CD4-positive, alpha-beta T cell (primary cell): ENCODE measurements at regions not wholly inside any gene's neighbourhood (a gene's known extent, or its start where the extent isn't known, plus 50 kb on each side); places are given as distances from the start of the nearest gene placed in this dataset.
A peak's percentile ranks its signal among the peaks of the same experiment; 100 is the strongest.

ENCODE experiments used
- ATAC-seq: fragments of 200-7000 bp; cut with Tn5 transposase; one replicate; pipeline ENCODE4 v1.10.0; 2022; ENCODE audit warnings: mild to moderate bottlenecking; ENCODE audit not compliant: poor library complexity
- CTCF ChIA-PET: fragments of 350-600 bp; sonication (Branson Sonifier 250); formaldehyde crosslinking; loops from one replicate; lab custom pipeline; 2021; ENCODE audit warnings: antibody characterized with exemption, inconsistent platforms; lab: Charles Lee
- POLR2A ChIA-PET: fragments of 350-600 bp; sonication (Branson Sonifier 250); formaldehyde crosslinking; loops from one replicate; lab custom pipeline; 2021; ENCODE audit warnings: antibody characterized with exemption, inconsistent platforms; lab: Charles Lee
- DNase-seq, 14 experiments: peaks; one replicate each; pipeline ENCODE4 v3.0.0-alpha.2; 2013 to 2020; ENCODE audit warnings: mixed read lengths in 2 of 14
- H3K27ac ChIP-seq, 2 donors: one replicate each; pipeline versions ENCODE4 v1.5.1 to v1.7.0; 2013; ENCODE audit warnings: low read length in 2 of 2, low read depth in 1 of 2, mild to moderate bottlenecking in 1 of 2
- H3K27me3 ChIP-seq, 2 experiments: 1 replicate in 1 of 2; 2 replicates in 1 of 2; pipeline versions ENCODE4 v1.6.1 to v1.7.0; 2013; ENCODE audit warnings: low read length in 2 of 2, control low read depth in 1 of 2, mild to moderate bottlenecking in 1 of 2, moderate library complexity in 1 of 2; ENCODE audit not compliant: insufficient read depth in 2 of 2, control insufficient read depth in 1 of 2
- H3K36me3 ChIP-seq: one replicate; pipeline ENCODE4 v1.6.1; 2013; ENCODE audit warnings: low read length, control low read depth; ENCODE audit not compliant: insufficient read depth
- H3K4me1 ChIP-seq: one replicate; pipeline ENCODE4 v1.6.1; 2013; ENCODE audit warnings: low read length, control low read depth; ENCODE audit not compliant: insufficient read depth
- H3K4me3 ChIP-seq: one replicate; pipeline ENCODE4 v1.5.1; 2013; ENCODE audit warnings: mild to moderate bottlenecking, low read length, moderate library complexity
- H3K9me3 ChIP-seq, 2 experiments: 1 replicate in 1 of 2; 2 replicates in 1 of 2; pipeline versions ENCODE4 v1.6.1 to v1.7.0; 2013; ENCODE audit warnings: low read length in 2 of 2, mild to moderate bottlenecking in 2 of 2, control low read depth in 1 of 2, moderate library complexity in 1 of 2; ENCODE audit not compliant: control insufficient read depth in 1 of 2, insufficient read depth in 1 of 2
- H3K27ac Mint-ChIP-seq: one replicate; pipeline ENCODE4 v1.8.0; 2020; ENCODE audit warnings: mixed read lengths
- H3K27me3 Mint-ChIP-seq: one replicate; pipeline ENCODE4 v1.8.0; 2021; ENCODE audit warnings: mixed read lengths
- H3K36me3 Mint-ChIP-seq: one replicate; pipeline ENCODE4 v1.8.0; 2021; ENCODE audit warnings: low read depth, mixed read lengths
- H3K4me1 Mint-ChIP-seq: one replicate; pipeline ENCODE4 v1.8.0; 2021; ENCODE audit warnings: low read depth, mixed read lengths
- H3K4me3 Mint-ChIP-seq: one replicate; pipeline ENCODE4 v1.8.0; 2020; ENCODE audit warnings: mild to moderate bottlenecking, mixed read lengths
- H3K9me3 Mint-ChIP-seq: one replicate; pipeline ENCODE4 v1.8.0; 2020; ENCODE audit warnings: mixed read lengths
- intact Hi-C, 2 experiments: fragments of 100-400 bp; cut with DNase I in 1 of 2; cut with micrococcal nuclease in 1 of 2; formaldehyde crosslinking; loops; one replicate each; pipeline versions ENCODE4 v1.15.1 to v1.9.0; 2023 to 2025; cut with DNase I, micrococcal nuclease
- TF ChIP-seq, protein P1 (sequence below): fragments of 200-600 bp; IDR thresholded peaks from one replicate; pipeline ENCODE4 v1.8.0; 2022; ENCODE audit warnings: antibody characterized with exemption, mild to moderate bottlenecking

DNA sequence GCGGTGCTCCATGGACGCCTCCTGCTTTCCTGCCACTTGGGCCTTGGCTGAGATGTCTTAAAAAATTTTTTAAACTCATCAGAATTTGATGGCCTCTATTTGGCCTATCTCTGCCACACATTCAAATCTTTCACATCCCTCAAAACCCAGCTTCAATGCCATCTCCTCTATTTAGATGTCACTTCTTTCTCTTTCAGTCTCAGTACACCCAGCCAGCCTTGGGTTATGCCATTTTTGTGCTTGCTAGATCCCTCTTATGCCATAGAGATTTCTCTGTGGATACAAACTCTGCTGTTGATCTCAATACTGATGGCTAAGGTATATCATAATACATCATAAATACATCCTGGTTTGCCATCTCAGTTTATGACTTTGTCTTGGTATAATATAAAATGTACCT lies 222.3 kb upstream of the TPRG1 start:
- intact Hi-C loops = no loop called here
- peaks cover 13% of the 10 kb centered on the region for H3K4me1 ChIP-seq
- no peak for DNase-seq
- H3K4me3 Mint-ChIP-seq = no peak overlapping the region
- no peaks in the 10 kb centered on the region for H3K27me3 ChIP-seq
- ChIA-PET CTCF (no interaction called here), POLR2A (no interaction called here)
- H3K4me3 ChIP-seq = no peak overlapping the region
- H3K27ac ChIP-seq = no peak overlapping the region
- no peaks in the 10 kb centered on the region for H3K36me3 ChIP-seq
- no peaks in the 10 kb centered on the region for H3K9me3 Mint-ChIP-seq
- peaks cover 31% of the 10 kb centered on the region for H3K27me3 Mint-ChIP-seq
- H3K9me3 ChIP-seq = no peaks in the 10 kb centered on the region
- H3K27ac Mint-ChIP-seq = no peak overlapping the region
- no peak for ATAC-seq
- H3K36me3 Mint-ChIP-seq = no peaks in the 10 kb centered on the region
- H3K4me1 Mint-ChIP-seq = no peaks in the 10 kb centered on the region
- TF ChIP-seq, protein P1, sequence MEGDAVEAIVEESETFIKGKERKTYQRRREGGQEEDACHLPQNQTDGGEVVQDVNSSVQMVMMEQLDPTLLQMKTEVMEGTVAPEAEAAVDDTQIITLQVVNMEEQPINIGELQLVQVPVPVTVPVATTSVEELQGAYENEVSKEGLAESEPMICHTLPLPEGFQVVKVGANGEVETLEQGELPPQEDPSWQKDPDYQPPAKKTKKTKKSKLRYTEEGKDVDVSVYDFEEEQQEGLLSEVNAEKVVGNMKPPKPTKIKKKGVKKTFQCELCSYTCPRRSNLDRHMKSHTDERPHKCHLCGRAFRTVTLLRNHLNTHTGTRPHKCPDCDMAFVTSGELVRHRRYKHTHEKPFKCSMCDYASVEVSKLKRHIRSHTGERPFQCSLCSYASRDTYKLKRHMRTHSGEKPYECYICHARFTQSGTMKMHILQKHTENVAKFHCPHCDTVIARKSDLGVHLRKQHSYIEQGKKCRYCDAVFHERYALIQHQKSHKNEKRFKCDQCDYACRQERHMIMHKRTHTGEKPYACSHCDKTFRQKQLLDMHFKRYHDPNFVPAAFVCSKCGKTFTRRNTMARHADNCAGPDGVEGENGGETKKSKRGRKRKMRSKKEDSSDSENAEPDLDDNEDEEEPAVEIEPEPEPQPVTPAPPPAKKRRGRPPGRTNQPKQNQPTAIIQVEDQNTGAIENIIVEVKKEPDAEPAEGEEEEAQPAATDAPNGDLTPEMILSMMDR = no peak

DNA sequence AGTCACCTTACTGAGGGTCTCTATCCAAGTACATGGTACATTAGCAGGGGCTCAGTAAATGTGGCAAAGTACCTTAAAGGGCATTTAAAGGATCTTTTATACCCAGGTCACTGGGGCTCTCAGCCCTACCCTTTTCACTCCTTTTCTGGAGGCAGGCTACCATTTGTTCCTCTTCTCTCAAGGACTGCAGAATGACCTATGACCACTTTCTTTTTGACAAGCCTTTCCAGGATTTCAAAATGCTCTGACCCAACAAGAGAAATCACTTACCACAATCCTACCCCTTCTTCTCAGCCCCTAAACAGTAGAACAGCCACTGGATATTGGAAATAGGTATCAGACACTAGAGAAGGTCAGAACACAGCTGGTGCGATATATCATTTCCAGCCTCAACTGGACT lies 221.8 kb upstream of the TPRG1 start:
- H3K27me3 ChIP-seq = no peaks in the 10 kb centered on the region
- DNase-seq (peak in 2 of 14 experiments; percentile 25 to 28), ATAC-seq (no peak)
- no peaks in the 10 kb centered on the region for H3K9me3 Mint-ChIP-seq
- ChIA-PET POLR2A (no interaction called here), CTCF (no interaction called here)
- H3K27me3 Mint-ChIP-seq = peaks cover 31% of the 10 kb centered on the region
- no peaks in the 10 kb centered on the region for H3K36me3 Mint-ChIP-seq
- H3K4me1 ChIP-seq = peaks cover 13% of the 10 kb centered on the region
- TF ChIP-seq, protein P1 = no peak
- H3K4me3 ChIP-seq = no peak overlapping the region
- H3K4me3 Mint-ChIP-seq = no peak overlapping the region
- no peaks in the 10 kb centered on the region for H3K4me1 Mint-ChIP-seq
- no peaks in the 10 kb centered on the region for H3K36me3 ChIP-seq
- no peak overlapping the region for H3K27ac ChIP-seq
- no peaks in the 10 kb centered on the region for H3K9me3 ChIP-seq
- intact Hi-C loops = loop anchor here in 1 of 2 experiments (10.0 kb wide), 2 partner anchors 1335 to 1625 kb away; no protein-coding TSS in a partner anchor
- H3K27ac Mint-ChIP-seq = no peak overlapping the region

DNA sequence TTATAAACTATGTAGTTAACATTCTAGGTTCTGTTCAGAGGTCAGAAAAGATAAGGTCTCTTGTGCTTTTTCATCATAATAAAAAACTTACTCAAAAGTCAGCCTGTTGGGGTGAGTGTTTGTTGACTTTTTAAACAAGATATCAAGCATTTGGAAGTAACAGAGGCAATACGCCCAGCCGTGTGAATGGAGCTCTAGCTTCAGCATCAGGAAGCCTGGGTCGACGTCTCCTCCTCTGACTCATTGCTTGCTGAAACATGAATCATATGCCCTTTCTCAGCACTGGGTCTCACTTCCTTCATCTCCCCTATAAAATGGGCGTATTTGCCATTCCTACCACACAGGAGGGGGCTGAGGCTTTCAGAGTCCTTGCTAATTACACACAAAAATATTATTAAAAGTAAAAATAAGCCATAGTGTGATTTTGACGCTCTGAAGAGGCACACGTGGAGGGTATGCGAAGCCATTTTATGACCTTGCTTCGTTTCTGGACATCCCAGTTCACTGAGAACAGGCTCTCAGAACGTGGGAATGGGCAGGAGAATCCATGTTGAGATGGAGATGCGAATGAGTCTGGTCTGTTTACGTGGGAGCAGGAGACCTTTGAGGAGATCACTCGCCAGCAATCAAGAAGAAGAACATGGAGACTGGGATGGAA lies 220.8 kb upstream of the TPRG1 start:
- Histone ChIP-seq H3K4me3 (no peak overlapping the region), H3K9me3 (no peaks in the 10 kb centered on the region), H3K4me1 (peaks cover 13% of the 10 kb centered on the region), H3K36me3 (no peaks in the 10 kb centered on the region), H3K27ac (no peak overlapping the region), H3K27me3 (no peaks in the 10 kb centered on the region)
- intact Hi-C loops = loop anchor here in 1 of 2 experiments (10.0 kb wide), 2 partner anchors 1336 to 1626 kb away; no protein-coding TSS in a partner anchor
- H3K27me3 Mint-ChIP-seq = peaks cover 31% of the 10 kb centered on the region
- no peaks in the 10 kb centered on the region for H3K36me3 Mint-ChIP-seq
- no peak for ATAC-seq
- CTCF ChIA-PET = no interaction called here
- no peaks in the 10 kb centered on the region for H3K9me3 Mint-ChIP-seq
- no peak overlapping the region for H3K4me3 Mint-ChIP-seq
- H3K27ac Mint-ChIP-seq = no peak overlapping the region
- POLR2A ChIA-PET = no interaction called here
- no peaks in the 10 kb centered on the region for H3K4me1 Mint-ChIP-seq
- TF ChIP-seq, protein P1 = no peak
- peak in 6 of 14 experiments; percentile 5 to 71 (median 24) for DNase-seq
